ENCODE measurements at regions not wholly inside any gene's neighbourhood (a gene's known extent, or its start where the extent isn't known, plus 50 kb on each side); places are given as distances from the start of the nearest gene placed in this dataset.

DNA sequence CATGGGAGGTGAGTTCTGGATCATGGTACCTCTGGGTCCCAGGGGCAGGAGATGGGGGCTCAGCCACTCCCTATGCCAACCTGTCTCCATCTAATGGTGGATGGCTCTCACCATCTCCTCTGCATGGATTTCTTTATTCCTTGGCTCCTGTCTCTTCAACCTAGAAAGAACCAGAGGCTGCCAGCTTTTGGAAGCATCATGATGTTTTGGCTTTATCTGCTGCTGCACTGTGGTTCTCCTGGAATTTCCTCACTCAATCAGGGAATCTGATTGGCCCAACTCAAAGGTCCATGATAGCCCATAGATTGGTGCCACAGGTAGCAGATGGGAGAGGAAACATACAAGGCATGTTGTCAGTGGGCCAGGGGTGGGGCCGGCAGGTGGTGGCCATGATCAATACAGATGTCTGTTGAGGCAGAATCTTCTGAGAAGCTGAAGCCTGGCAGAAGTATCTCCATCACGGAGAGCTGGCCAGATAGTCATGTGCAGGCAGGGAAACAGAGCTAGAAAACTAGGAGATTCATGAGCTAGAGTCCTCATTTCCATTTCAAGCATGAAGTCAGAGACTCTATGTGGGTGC lies 158.2 kb downstream of the MACROH2A1 start (continued):
- TF ChIP-seq, protein P1, sequence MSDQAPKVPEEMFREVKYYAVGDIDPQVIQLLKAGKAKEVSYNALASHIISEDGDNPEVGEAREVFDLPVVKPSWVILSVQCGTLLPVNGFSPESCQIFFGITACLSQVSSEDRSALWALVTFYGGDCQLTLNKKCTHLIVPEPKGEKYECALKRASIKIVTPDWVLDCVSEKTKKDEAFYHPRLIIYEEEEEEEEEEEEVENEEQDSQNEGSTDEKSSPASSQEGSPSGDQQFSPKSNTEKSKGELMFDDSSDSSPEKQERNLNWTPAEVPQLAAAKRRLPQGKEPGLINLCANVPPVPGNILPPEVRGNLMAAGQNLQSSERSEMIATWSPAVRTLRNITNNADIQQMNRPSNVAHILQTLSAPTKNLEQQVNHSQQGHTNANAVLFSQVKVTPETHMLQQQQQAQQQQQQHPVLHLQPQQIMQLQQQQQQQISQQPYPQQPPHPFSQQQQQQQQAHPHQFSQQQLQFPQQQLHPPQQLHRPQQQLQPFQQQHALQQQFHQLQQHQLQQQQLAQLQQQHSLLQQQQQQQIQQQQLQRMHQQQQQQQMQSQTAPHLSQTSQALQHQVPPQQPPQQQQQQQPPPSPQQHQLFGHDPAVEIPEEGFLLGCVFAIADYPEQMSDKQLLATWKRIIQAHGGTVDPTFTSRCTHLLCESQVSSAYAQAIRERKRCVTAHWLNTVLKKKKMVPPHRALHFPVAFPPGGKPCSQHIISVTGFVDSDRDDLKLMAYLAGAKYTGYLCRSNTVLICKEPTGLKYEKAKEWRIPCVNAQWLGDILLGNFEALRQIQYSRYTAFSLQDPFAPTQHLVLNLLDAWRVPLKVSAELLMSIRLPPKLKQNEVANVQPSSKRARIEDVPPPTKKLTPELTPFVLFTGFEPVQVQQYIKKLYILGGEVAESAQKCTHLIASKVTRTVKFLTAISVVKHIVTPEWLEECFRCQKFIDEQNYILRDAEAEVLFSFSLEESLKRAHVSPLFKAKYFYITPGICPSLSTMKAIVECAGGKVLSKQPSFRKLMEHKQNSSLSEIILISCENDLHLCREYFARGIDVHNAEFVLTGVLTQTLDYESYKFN (CRISPR knock-in tag; conservative IDR thresholded peaks at IDR 0.05) = no peak
- TF ChIP-seq ZNF451 (CRISPR knock-in tag; IDR thresholded peaks at IDR 0.05) = no peak

DNA sequence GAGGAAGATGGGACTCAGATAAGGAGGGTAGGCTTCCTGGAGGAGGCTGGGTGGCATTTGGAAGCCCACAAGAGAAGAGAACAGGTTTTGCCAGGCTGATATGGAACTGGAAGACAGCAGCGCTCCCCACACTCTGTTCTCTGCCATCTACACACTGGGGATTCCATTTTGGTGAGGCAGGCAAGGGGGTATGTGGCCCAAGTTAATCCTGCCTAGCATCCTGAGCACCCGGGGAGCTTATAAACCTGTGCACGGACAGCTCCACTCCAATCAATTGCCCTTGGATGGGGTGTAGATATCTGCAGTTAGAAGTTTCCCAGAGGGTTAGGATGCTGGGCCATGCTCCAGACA lies 158.8 kb downstream of the MACROH2A1 start:
- no peak for DNase-seq (ENCODE audit: low spot score)
- ChIA-PET POLR2A (no interaction called here), CTCF (ENCODE audit: low intra/inter-chr PET ratio, low total read pairs) (no interaction called here)
- TF ChIP-seq, protein P2, sequence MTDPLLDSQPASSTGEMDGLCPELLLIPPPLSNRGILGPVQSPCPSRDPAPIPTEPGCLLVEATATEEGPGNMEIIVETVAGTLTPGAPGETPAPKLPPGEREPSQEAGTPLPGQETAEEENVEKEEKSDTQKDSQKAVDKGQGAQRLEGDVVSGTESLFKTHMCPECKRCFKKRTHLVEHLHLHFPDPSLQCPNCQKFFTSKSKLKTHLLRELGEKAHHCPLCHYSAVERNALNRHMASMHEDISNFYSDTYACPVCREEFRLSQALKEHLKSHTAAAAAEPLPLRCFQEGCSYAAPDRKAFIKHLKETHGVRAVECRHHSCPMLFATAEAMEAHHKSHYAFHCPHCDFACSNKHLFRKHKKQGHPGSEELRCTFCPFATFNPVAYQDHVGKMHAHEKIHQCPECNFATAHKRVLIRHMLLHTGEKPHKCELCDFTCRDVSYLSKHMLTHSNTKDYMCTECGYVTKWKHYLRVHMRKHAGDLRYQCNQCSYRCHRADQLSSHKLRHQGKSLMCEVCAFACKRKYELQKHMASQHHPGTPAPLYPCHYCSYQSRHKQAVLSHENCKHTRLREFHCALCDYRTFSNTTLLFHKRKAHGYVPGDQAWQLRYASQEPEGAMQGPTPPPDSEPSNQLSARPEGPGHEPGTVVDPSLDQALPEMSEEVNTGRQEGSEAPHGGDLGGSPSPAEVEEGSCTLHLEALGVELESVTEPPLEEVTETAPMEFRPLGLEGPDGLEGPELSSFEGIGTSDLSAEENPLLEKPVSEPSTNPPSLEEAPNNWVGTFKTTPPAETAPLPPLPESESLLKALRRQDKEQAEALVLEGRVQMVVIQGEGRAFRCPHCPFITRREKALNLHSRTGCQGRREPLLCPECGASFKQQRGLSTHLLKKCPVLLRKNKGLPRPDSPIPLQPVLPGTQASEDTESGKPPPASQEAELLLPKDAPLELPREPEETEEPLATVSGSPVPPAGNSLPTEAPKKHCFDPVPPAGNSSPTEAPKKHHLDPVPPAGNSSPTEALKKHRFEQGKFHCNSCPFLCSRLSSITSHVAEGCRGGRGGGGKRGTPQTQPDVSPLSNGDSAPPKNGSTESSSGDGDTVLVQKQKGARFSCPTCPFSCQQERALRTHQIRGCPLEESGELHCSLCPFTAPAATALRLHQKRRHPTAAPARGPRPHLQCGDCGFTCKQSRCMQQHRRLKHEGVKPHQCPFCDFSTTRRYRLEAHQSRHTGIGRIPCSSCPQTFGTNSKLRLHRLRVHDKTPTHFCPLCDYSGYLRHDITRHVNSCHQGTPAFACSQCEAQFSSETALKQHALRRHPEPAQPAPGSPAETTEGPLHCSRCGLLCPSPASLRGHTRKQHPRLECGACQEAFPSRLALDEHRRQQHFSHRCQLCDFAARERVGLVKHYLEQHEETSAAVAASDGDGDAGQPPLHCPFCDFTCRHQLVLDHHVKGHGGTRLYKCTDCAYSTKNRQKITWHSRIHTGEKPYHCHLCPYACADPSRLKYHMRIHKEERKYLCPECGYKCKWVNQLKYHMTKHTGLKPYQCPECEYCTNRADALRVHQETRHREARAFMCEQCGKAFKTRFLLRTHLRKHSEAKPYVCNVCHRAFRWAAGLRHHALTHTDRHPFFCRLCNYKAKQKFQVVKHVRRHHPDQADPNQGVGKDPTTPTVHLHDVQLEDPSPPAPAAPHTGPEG (CRISPR knock-in tag; IDR thresholded peaks at IDR 0.05) = no peak
- TF ChIP-seq, protein P3, sequence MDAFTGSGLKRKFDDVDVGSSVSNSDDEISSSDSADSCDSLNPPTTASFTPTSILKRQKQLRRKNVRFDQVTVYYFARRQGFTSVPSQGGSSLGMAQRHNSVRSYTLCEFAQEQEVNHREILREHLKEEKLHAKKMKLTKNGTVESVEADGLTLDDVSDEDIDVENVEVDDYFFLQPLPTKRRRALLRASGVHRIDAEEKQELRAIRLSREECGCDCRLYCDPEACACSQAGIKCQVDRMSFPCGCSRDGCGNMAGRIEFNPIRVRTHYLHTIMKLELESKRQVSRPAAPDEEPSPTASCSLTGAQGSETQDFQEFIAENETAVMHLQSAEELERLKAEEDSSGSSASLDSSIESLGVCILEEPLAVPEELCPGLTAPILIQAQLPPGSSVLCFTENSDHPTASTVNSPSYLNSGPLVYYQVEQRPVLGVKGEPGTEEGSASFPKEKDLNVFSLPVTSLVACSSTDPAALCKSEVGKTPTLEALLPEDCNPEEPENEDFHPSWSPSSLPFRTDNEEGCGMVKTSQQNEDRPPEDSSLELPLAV (CRISPR knock-in tag; conservative IDR thresholded peaks at IDR 0.05; ENCODE audit: low read depth) = no peak
- TF ChIP-seq CCAR2 (optimal IDR thresholded peaks at IDR 0.05; ENCODE audit: low read depth, low read length) (no peak), AGO2 (optimal IDR thresholded peaks at IDR 0.05; ENCODE audit: low read depth, low read length) (no peak), SRSF1 (optimal IDR thresholded peaks at IDR 0.05; ENCODE audit: low read depth, low read length) (no peak)
- H4K20me1 ChIP-seq (ENCODE audit: insufficient read depth, low read length) = no peaks in the 10 kb centered on the region
- no peak overlapping the region for H3K9ac ChIP-seq (ENCODE audit: insufficient read depth, low read depth, low read length)
- no peak overlapping the region for H3K4me2 ChIP-seq (ENCODE audit: low read depth, low read length)
- H3K27me3 ChIP-seq (ENCODE audit: control insufficient read depth in 1 of 2, insufficient read depth in 2 of 2, low read length in 2 of 2) = no peaks in the 10 kb centered on the region
- H3K36me3 ChIP-seq (replicated peaks in 1 of 2; ENCODE audit: control insufficient read depth in 1 of 2, insufficient read depth in 2 of 2, low read length in 2 of 2) = no peaks in the 10 kb centered on the region
- no peak overlapping the region for H3K27ac ChIP-seq (ENCODE audit: extremely low read length, insufficient read depth, low read length)
- WGBS (ENCODE audit: low lambda C conversion rate) = 88% methylated on average over 3 of the region's 3 CpGs
- H3K79me2 ChIP-seq (ENCODE audit: insufficient read depth, low read length) = no peaks in the 10 kb centered on the region
- in situ Hi-C loops (cut with HindIII; ENCODE audit: extremely low pct_ligation_motif_present, low pct_unique_long_range_greater_than_20kb) (no loop called here), intact Hi-C loops (cut with micrococcal nuclease; ENCODE audit: unreplicated experiment) (no loop called here)
- no peak for ATAC-seq
- no peaks in the 10 kb centered on the region for H3K9me3 ChIP-seq (ENCODE audit: low read length)
- no peak overlapping the region for H2AFZ ChIP-seq (ENCODE audit: low read length)
- peaks cover 24% of the 10 kb centered on the region for H3K4me1 ChIP-seq (ENCODE audit: insufficient read depth, low read length)
- FAIRE-seq = no peak
- no TSS peak for BruUV-seq (replicated peaks)
- no peak overlapping the region for H3K4me3 ChIP-seq (replicated peaks in 1 of 3; ENCODE audit: insufficient read depth in 1 of 3, low read depth in 2 of 3, low read length in 3 of 3)

All from HepG2 (cell line).